ENCODE measurements at regions not wholly inside any gene's neighbourhood (a gene's known extent, or its start where the extent isn't known, plus 50 kb on each side); places are given as distances from the start of the nearest gene placed in this dataset.

GRCh38 chr16:51071326-51071725 lies 79.7 kb downstream of the SALL1 start:
- TF ChIP-seq CTCF (IDR thresholded peaks at IDR 0.05) = no peak
- H3K4me1 Mint-ChIP-seq (ENCODE audit: low read depth) = no peaks in the 10 kb centered on the region
- Histone ChIP-seq H3K4me3 (ENCODE audit: low read length) (no peak overlapping the region), H3K9me3 (ENCODE audit: control insufficient read depth in 1 of 2, insufficient read depth in 1 of 2, low read length in 2 of 2) (no peaks in the 10 kb centered on the region), H3K36me3 (ENCODE audit: insufficient read depth, low read length) (no peaks in the 10 kb centered on the region), H3K4me1 (ENCODE audit: insufficient read depth, low read length) (no peaks in the 10 kb centered on the region), H3K27ac (ENCODE audit: low read depth in 1 of 2, low read length in 2 of 2) (no peak overlapping the region), H3K27me3 (ENCODE audit: control insufficient read depth in 1 of 2, insufficient read depth in 2 of 2, low read length in 2 of 2) (no peaks in the 10 kb centered on the region)
- intact Hi-C loops (cut with DNase I, micrococcal nuclease) = no loop called here
- DNase-seq = no peak
- H3K4me3 Mint-ChIP-seq = no peak overlapping the region
- peaks cover 6% of the 10 kb centered on the region for H3K9me3 Mint-ChIP-seq
- ChIA-PET POLR2A (no interaction called here), CTCF (no interaction called here)
- H3K27me3 Mint-ChIP-seq = peaks cover 11% of the 10 kb centered on the region
- H3K36me3 Mint-ChIP-seq (ENCODE audit: low read depth) = no peaks in the 10 kb centered on the region
- H3K27ac Mint-ChIP-seq = no peak overlapping the region
- ATAC-seq (ENCODE audit: poor library complexity) = no peak

GRCh38 chr16:51067352-51067751 lies 83.7 kb downstream of the SALL1 start:
- Histone ChIP-seq H3K27me3 (ENCODE audit: control insufficient read depth in 1 of 2, insufficient read depth in 2 of 2, low read length in 2 of 2) (no peaks in the 10 kb centered on the region), H3K4me1 (ENCODE audit: insufficient read depth, low read length) (no peaks in the 10 kb centered on the region), H3K4me3 (ENCODE audit: low read length) (no peak overlapping the region), H3K27ac (ENCODE audit: low read depth in 1 of 2, low read length in 2 of 2) (no peak overlapping the region), H3K36me3 (ENCODE audit: insufficient read depth, low read length) (no peaks in the 10 kb centered on the region), H3K9me3 (ENCODE audit: control insufficient read depth in 1 of 2, insufficient read depth in 1 of 2, low read length in 2 of 2) (peaks cover 0 to 4% of the 10 kb centered on the region in 2 experiments)
- TF ChIP-seq CTCF (IDR thresholded peaks at IDR 0.05) = no peak
- H3K4me3 Mint-ChIP-seq = no peak overlapping the region
- CTCF ChIA-PET = no interaction called here
- H3K4me1 Mint-ChIP-seq (ENCODE audit: low read depth) = no peaks in the 10 kb centered on the region
- no peaks in the 10 kb centered on the region for H3K36me3 Mint-ChIP-seq (ENCODE audit: low read depth)
- ATAC-seq (ENCODE audit: poor library complexity) = no peak
- intact Hi-C loops (cut with DNase I, micrococcal nuclease) = no loop called here
- peaks cover 2% of the 10 kb centered on the region for H3K9me3 Mint-ChIP-seq
- DNase-seq = no peak
- no peak overlapping the region for H3K27ac Mint-ChIP-seq
- peaks cover 5% of the 10 kb centered on the region for H3K27me3 Mint-ChIP-seq
- POLR2A ChIA-PET = no interaction called here

GRCh38 chr16:51062039-51062438 lies 89.0 kb downstream of the SALL1 start:
- intact Hi-C loops (cut with DNase I, micrococcal nuclease) = no loop called here
- no peak overlapping the region for H3K27ac Mint-ChIP-seq
- no peaks in the 10 kb centered on the region for H3K4me1 Mint-ChIP-seq (ENCODE audit: low read depth)
- DNase-seq (no peak), ATAC-seq (ENCODE audit: poor library complexity) (no peak)
- no peak overlapping the region for H3K4me3 ChIP-seq (ENCODE audit: low read length)
- no peak overlapping the region for H3K4me3 Mint-ChIP-seq
- H3K9me3 Mint-ChIP-seq = peaks cover 2% of the 10 kb centered on the region
- H3K4me1 ChIP-seq (ENCODE audit: insufficient read depth, low read length) = no peaks in the 10 kb centered on the region
- H3K9me3 ChIP-seq (ENCODE audit: control insufficient read depth in 1 of 2, insufficient read depth in 1 of 2, low read length in 2 of 2) = peaks cover 0 to 4% of the 10 kb centered on the region in 2 experiments
- CTCF ChIA-PET = no interaction called here
- H3K36me3 ChIP-seq (ENCODE audit: insufficient read depth, low read length) = no peaks in the 10 kb centered on the region
- POLR2A ChIA-PET = no interaction called here
- H3K27me3 ChIP-seq (ENCODE audit: control insufficient read depth in 1 of 2, insufficient read depth in 2 of 2, low read length in 2 of 2) = no peaks in the 10 kb centered on the region
- peaks cover 12% of the 10 kb centered on the region for H3K27me3 Mint-ChIP-seq
- no peaks in the 10 kb centered on the region for H3K36me3 Mint-ChIP-seq (ENCODE audit: low read depth)
- H3K27ac ChIP-seq (ENCODE audit: low read depth in 1 of 2, low read length in 2 of 2) = no peak overlapping the region
- no peak for TF ChIP-seq CTCF (IDR thresholded peaks at IDR 0.05)
